K562 (cell line): ENCODE measurements at regions not wholly inside any gene's neighbourhood (a gene's known extent, or its start where the extent isn't known, plus 50 kb on each side); places are given as distances from the start of the nearest gene placed in this dataset.

Source experiments
- ATAC-seq: fragments of 200-7000 bp; cut with Tn5 transposase; 3 replicates; pipeline ENCODE4 v1.9.1; 2020; ENCODE audit warnings: moderate library complexity
- BruUV-seq: library from RNA; stranded (reverse); fragments of 400-500 nt; replicated peaks from 2 replicates; lab custom pipeline; 2021; lab: Mats Ljungman, UMichigan
- CTCF ChIA-PET: fragments of 300-600 bp; formaldehyde crosslinking; extraction: SDS; loops from one replicate; lab custom pipeline; 2021; ENCODE audit warnings: low intra/inter-chr PET ratio; lab: Yijun Ruan, JAX
- POLR2A ChIA-PET: fragments of 300-600, 350-650 bp; sonication (Branson Sonifier 250); formaldehyde crosslinking; extraction: SDS; loops from one replicate; lab custom pipeline; 2021; ENCODE audit warnings: antibody characterized with exemption, inconsistent platforms; lab: Yijun Ruan, JAX
- DNase-seq, 4 experiments: peaks; one replicate each; pipeline versions ENCODE4 v3.0.0 to v3.0.0-alpha.2; 2011 to 2018; ENCODE audit warnings: low spot score in 3 of 4, mixed read lengths in 3 of 4; ENCODE audit errors: extremely low read depth in 1 of 4
- FAIRE-seq: peaks from 2 replicates; lab custom pipeline; 2011; peaks lifted over from hg19 to GRCh38; lab: Jason Lieb, UNC
- H2AFZ ChIP-seq: 2 replicates; pipeline ENCODE4 v1.6.0; 2011; ENCODE audit warnings: low read depth, low read length, control low read depth, inconsistent platforms
- H3K27ac ChIP-seq: fragments of 200-600 bp; 3 replicates; pipeline ENCODE4 v1.8.0; 2011; ENCODE audit warnings: low read depth, mild to moderate bottlenecking, control low read depth, inconsistent platforms, low read length, moderate library complexity, mixed read lengths; ENCODE audit errors: extremely low read depth
- H3K27me3 ChIP-seq, 2 experiments: fragments of 300-600 bp in 1 of 2; 2 replicates in 1 of 2; 3 replicates in 1 of 2; pipeline versions ENCODE4 v1.6.0 to v1.8.0; 2011; ENCODE audit warnings: inconsistent platforms in 2 of 2, low read length in 2 of 2, mild to moderate bottlenecking in 1 of 2, mixed read lengths in 1 of 2, moderate library complexity in 1 of 2; ENCODE audit not compliant: control insufficient read depth in 2 of 2, insufficient read depth in 2 of 2
- H3K36me3 ChIP-seq: fragments of 300-600 bp; 3 replicates; pipeline ENCODE4 v1.8.0; 2011; ENCODE audit warnings: mild to moderate bottlenecking, low read length, inconsistent platforms; ENCODE audit not compliant: control insufficient read depth, insufficient read depth
- H3K4me1 ChIP-seq, 2 experiments: fragments of 200-600 bp in 1 of 2; replicated peaks in 1 of 2; 2 replicates in 1 of 2; 3 replicates in 1 of 2; pipeline versions ENCODE4 v1.5.1 to v1.8.0; 2011; ENCODE audit warnings: inconsistent platforms in 2 of 2, low read length in 2 of 2, mild to moderate bottlenecking in 1 of 2, mixed read lengths in 1 of 2, moderate library complexity in 1 of 2; ENCODE audit not compliant: control insufficient read depth in 2 of 2, insufficient read depth in 2 of 2
- H3K4me2 ChIP-seq: 2 replicates; pipeline ENCODE4 v1.6.1; 2011; ENCODE audit warnings: low read length, control low read depth, inconsistent platforms, mixed read lengths; ENCODE audit not compliant: insufficient read depth
- H3K4me3 ChIP-seq: fragments of 200-600 bp; sonication (generic), shearing (Covaris generic); 2 replicates; pipeline ENCODE4 v1.5.1; 2016; ENCODE audit warnings: control low read depth, inconsistent platforms
- H3K79me2 ChIP-seq: fragments of 200-600 bp; 3 replicates; pipeline ENCODE4 v1.8.0; 2011; ENCODE audit warnings: low read length, inconsistent platforms; ENCODE audit not compliant: control insufficient read depth, insufficient read depth
- H3K9ac ChIP-seq, 2 experiments: 2 replicates each; pipeline versions ENCODE4 v1.6.0 to v1.6.1; 2011; ENCODE audit warnings: low read depth in 2 of 2, low read length in 2 of 2, control low read depth in 1 of 2, inconsistent platforms in 1 of 2, mild to moderate bottlenecking in 1 of 2, mixed read lengths in 1 of 2; ENCODE audit not compliant: insufficient read depth in 1 of 2
- H3K9me1 ChIP-seq: one replicate; pipeline ENCODE4 v1.6.0; 2011; ENCODE audit warnings: inconsistent platforms, mild to moderate bottlenecking, low read length, moderate library complexity; ENCODE audit not compliant: control insufficient read depth, insufficient read depth
- H3K9me3 ChIP-seq: replicated peaks from 2 replicates; pipeline ENCODE4 v1.5.1; 2011; ENCODE audit warnings: low read depth, low read length, inconsistent platforms; ENCODE audit not compliant: control insufficient read depth, insufficient read depth
- H4K20me1 ChIP-seq: replicated peaks from 2 replicates; pipeline ENCODE4 v1.6.1; 2011; ENCODE audit warnings: low read length, inconsistent platforms, mixed read lengths; ENCODE audit not compliant: control insufficient read depth, insufficient read depth
- DLX4 ChIP-seq: fragments of 250-450 bp; sonication (Bioruptor Pico); IDR thresholded peaks from 2 replicates; pipeline ENCODE4 v1.6.1; 2021; ENCODE audit warnings: mild to moderate bottlenecking
- FOSL1 ChIP-seq: fragments of 200-800 bp; sonication (Bioruptor generic); conservative IDR thresholded peaks from 2 replicates; pipeline ENCODE4 v1.6.1; 2016; ENCODE audit warnings: missing genetic modification characterization, missing compliant biosample characterization
- FOXJ3 ChIP-seq: sonication (generic); formaldehyde crosslinking; IDR thresholded peaks from 2 replicates; pipeline ENCODE4 v1.4.0; 2020; ENCODE audit warnings: mild to moderate bottlenecking, missing genetic modification reagents
- HLTF ChIP-seq: fragments of 450-650 bp; IDR thresholded peaks from 2 replicates; pipeline ENCODE4 v1.6.1; 2016
- KAT8 ChIP-seq: fragments of 450-650 bp; IDR thresholded peaks from 2 replicates; pipeline ENCODE4 v1.6.1; 2016; ENCODE audit warnings: low read depth, mild to moderate bottlenecking
- MCM2 ChIP-seq: fragments of 450-650 bp; IDR thresholded peaks from 2 replicates; pipeline ENCODE4 v1.6.1; 2017; ENCODE audit warnings: low read depth, mild to moderate bottlenecking
- MTA1 ChIP-seq: fragments of 450-650 bp; IDR thresholded peaks from 2 replicates; pipeline ENCODE4 v1.6.1; 2017; ENCODE audit warnings: borderline replicate concordance
- NR2C1 ChIP-seq, 2 experiments: fragments of 450-650 bp; IDR thresholded peaks; 2 replicates each; pipeline ENCODE4 v1.6.1; 2017; ENCODE audit warnings: mild to moderate bottlenecking in 2 of 2, antibody characterized with exemption in 1 of 2, inconsistent platforms in 1 of 2, missing compliant biosample characterization in 1 of 2, missing genetic modification characterization in 1 of 2
- POLR2A ChIP-seq: fragments of 450-650 bp; conservative IDR thresholded peaks from 2 replicates; pipeline ENCODE4 v1.6.1; 2016
- SRSF3 ChIP-seq: fragments of 200-400 bp; formaldehyde crosslinking; IDR thresholded peaks from 2 replicates; pipeline ENCODE4 v1.6.1; 2016; ENCODE audit warnings: mild to moderate bottlenecking, low read length, moderate library complexity; ENCODE audit not compliant: insufficient read depth
- TAF15 ChIP-seq: fragments of 200-400 bp; formaldehyde crosslinking; IDR thresholded peaks from 2 replicates; pipeline ENCODE4 v1.6.1; 2017; ENCODE audit warnings: mild to moderate bottlenecking, low read depth, low read length, moderate library complexity
- TCFL5 ChIP-seq: fragments of 250-450 bp; sonication (Bioruptor Pico); conservative IDR thresholded peaks from 2 replicates; pipeline ENCODE4 v1.6.1; 2021; ENCODE audit warnings: mild to moderate bottlenecking, moderate library complexity, matching md5 sums
- ZKSCAN3 ChIP-seq: fragments of 250-450 bp; sonication (Bioruptor Pico); IDR thresholded peaks from 2 replicates; pipeline ENCODE4 v1.4.0; 2020
- ZNF282 ChIP-seq: sonication (generic); formaldehyde crosslinking; IDR thresholded peaks from 2 replicates; pipeline ENCODE4 v1.8.1; 2023; ENCODE audit warnings: missing genetic modification reagents
- ZNF551 ChIP-seq: fragments of 250-450 bp; sonication (Bioruptor Pico); IDR thresholded peaks from 2 replicates; pipeline ENCODE4 v1.5.0; 2021; ENCODE audit warnings: mild to moderate bottlenecking, moderate library complexity
- ZNF589 ChIP-seq: fragments of 200-800 bp; sonication (Bioruptor generic); IDR thresholded peaks from 2 replicates; pipeline ENCODE4 v1.6.1; 2016; ENCODE audit warnings: low read depth, missing genetic modification characterization, missing compliant biosample characterization
- WGBS: fragments of 100-300 bp; shearing (Covaris generic); methylation state at CpG from one replicate; pipeline ENCODE4 v1.1.6; 2016; ENCODE audit warnings: low coverage, mixed read lengths; ENCODE audit not compliant: insufficient coverage; ENCODE audit errors: missing lambda C conversion rate; 5-methylcytosine and 5-hydroxymethylcytosine counted together
- in situ Hi-C: fragments of 300-500 bp; cut with MboI; formaldehyde crosslinking; loops from 4 replicates; pipeline ENCODE4 v1.15.0; 2018; ENCODE audit warnings: inconsistent platforms, mixed read lengths
- intact Hi-C: fragments of 100-400 bp; cut with micrococcal nuclease; formaldehyde crosslinking; loops from 2 replicates; pipeline ENCODE4 v1.14.2; 2022
- TF ChIP-seq, protein P1 (sequence below): fragments of 250-450 bp; sonication (Bioruptor Pico); IDR thresholded peaks from 2 replicates; pipeline ENCODE4 v1.4.0; 2020; ENCODE audit warnings: mild to moderate bottlenecking, moderate library complexity, borderline replicate concordance

GRCh38 chr12:92614001-92614400 lies 88.8 kb upstream of the PLEKHG7 start:
- Histone ChIP-seq H3K4me3 (no peak overlapping the region), H3K79me2 (no peaks in the 10 kb centered on the region), H3K4me1 (no peaks in the 10 kb centered on the region), H3K27me3 (no peaks in the 10 kb centered on the region; a peak in 1 of 5 replicates), H3K36me3 (no peaks in the 10 kb centered on the region), H2AFZ (no peak overlapping the region), H3K27ac (no peak overlapping the region), H3K9ac (no peak overlapping the region), H3K9me1 (no peaks in the 10 kb centered on the region), H4K20me1 (no peaks in the 10 kb centered on the region), H3K4me2 (no peak overlapping the region), H3K9me3 (no peaks in the 10 kb centered on the region)
- no TSS peak for BruUV-seq
- DNase-seq (no peak), ATAC-seq (no peak), FAIRE-seq (no peak)
- 0% methylated on average over 2 of the region's 2 CpGs for WGBS
- in situ Hi-C loops, result no loop called here
- ChIA-PET POLR2A (interaction anchor here (0.7 kb wide), 1 partner anchor 134 kb away, joined by 3 read pairs; no protein-coding TSS in a partner anchor), CTCF (no interaction called here)
- intact Hi-C loops, result no loop called here
- no peak for TF ChIP-seq FOSL1 (tag)
- TF ChIP-seq FOXJ3 (CRISPR knock-in tag), result no peak
- TF ChIP-seq KAT8, result no peak
- TF ChIP-seq, protein P1, sequence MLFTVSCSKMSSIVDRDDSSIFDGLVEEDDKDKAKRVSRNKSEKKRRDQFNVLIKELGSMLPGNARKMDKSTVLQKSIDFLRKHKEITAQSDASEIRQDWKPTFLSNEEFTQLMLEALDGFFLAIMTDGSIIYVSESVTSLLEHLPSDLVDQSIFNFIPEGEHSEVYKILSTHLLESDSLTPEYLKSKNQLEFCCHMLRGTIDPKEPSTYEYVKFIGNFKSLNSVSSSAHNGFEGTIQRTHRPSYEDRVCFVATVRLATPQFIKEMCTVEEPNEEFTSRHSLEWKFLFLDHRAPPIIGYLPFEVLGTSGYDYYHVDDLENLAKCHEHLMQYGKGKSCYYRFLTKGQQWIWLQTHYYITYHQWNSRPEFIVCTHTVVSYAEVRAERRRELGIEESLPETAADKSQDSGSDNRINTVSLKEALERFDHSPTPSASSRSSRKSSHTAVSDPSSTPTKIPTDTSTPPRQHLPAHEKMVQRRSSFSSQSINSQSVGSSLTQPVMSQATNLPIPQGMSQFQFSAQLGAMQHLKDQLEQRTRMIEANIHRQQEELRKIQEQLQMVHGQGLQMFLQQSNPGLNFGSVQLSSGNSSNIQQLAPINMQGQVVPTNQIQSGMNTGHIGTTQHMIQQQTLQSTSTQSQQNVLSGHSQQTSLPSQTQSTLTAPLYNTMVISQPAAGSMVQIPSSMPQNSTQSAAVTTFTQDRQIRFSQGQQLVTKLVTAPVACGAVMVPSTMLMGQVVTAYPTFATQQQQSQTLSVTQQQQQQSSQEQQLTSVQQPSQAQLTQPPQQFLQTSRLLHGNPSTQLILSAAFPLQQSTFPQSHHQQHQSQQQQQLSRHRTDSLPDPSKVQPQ (CRISPR knock-in tag), result no peak
- no peak for TF ChIP-seq NR2C1 (IDR thresholded peaks at IDR 0.05)
- no peak for TF ChIP-seq NR2C1 (tag; IDR thresholded peaks at IDR 0.05)
- TF ChIP-seq MCM2, result no peak
- no peak for TF ChIP-seq POLR2A
- no peak for TF ChIP-seq DLX4 (CRISPR knock-in tag)
- TF ChIP-seq MTA1, result no peak
- TF ChIP-seq ZNF551 (CRISPR knock-in tag), result no peak
- TF ChIP-seq ZNF282 (CRISPR knock-in tag), result no peak
- no peak for TF ChIP-seq ZKSCAN3 (CRISPR knock-in tag)
- TF ChIP-seq ZNF589 (CRISPR knock-in tag), result no peak
- no peak for TF ChIP-seq TAF15
- no peak for TF ChIP-seq TCFL5 (CRISPR knock-in tag)
- TF ChIP-seq SRSF3, result no peak
- TF ChIP-seq HLTF, result no peak
